GM19328 (cell line): ENCODE measurements at regions not wholly inside any gene's neighbourhood (a gene's known extent, or its start where the extent isn't known, plus 50 kb on each side); places are given as distances from the start of the nearest gene placed in this dataset.

Source experiments
- ATAC-seq: cut with Tn5 transposase; IDR thresholded peaks from one replicate; pipeline ENCODE4 v1.9.1; 2021; ENCODE audit warnings: mild to moderate bottlenecking, moderate library complexity; ENCODE audit not compliant: unreplicated experiment

DNA sequence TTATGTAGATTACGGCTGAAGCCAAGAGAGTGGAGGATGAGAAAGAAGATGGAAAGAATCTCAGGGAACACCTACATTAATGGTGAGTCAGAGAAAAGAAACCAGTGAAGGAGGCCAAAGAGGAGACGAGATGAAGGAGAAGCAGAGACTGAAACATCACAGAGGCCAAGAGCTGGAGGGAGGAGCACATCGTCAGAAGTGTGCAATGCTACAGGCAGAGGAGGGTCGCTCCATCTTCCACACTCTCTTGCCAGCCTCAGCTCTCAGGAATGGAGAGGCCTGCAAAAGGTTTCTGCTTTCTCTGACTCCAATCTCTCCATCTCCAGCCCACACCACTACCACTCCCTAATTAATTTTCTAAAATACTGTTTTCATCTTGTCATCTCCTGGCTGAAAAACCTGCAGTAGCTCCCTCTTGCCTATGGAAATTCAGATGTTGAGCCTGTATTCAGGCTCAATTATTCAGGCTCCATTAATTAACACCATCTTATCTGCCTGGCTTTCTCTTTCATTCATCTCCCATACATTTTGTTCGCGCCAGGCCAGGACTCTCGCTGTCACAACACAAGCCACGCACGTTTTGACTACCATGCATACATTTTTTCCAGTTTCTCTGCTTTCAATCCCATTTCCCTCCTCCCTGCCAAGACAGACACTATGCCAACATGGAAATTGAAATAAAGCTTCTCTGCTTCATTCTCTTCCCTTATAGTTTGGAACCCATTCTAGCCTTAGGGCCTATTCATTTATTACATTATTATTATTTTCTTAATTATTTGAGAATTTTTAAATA, 165.8 kb downstream of the INHBA start:
- no peak for ATAC-seq

DNA sequence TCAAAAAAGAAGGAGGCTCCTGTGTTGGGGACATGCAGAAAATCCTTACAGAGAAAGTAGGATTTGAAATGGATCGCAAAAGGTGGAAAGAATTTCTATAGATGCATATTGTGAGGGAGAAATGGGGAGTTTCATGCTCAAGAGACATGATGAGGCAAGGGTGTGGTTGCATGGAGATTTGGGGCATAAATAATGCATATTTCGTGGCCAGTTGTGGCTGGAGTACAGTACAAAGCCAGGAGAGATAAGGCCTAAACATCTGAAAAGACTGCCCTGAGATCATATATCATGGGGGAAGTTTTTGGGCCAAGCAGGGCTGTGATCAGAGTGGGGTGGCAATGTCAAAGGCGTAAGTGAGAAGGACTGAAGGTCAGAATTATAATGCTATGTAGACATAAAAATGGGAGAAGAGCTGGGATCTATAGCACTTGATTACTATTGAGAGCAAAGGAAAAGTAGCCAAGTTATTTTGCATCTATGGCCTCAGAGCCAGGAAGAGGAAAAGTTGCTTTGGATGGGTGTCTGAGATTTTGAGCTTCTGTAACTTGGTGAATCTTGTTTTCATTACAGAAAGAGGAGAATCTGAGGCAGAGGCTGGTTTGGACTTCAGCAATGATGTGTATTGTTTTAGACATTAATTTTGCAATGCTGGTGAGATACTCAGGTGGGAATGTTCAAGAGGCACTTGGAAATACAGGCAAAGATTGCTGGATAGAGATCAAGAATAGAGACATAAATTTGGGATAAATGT, 166.6 kb downstream of the INHBA start:
- ATAC-seq, result no peak

DNA sequence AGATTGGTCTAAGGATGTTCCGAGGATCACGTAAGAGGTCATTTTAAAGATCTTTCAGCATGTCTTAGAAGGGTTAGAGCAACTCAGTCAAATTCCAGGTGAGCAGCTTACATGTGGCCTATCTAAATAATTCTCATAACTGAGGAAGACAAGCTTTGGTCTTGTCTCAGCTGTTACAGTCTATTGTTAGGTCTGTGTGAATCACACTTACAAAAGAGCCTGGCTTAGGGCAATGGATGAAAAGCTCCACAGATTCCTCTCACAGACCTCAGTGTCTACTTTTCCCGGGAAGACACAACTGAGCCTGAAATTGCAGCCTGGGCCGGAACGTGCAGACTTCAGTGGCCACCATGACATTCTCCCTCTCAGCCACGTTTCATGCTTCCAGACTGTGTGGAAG, 173.1 kb downstream of the INHBA start:
- ATAC-seq, result no peak

DNA sequence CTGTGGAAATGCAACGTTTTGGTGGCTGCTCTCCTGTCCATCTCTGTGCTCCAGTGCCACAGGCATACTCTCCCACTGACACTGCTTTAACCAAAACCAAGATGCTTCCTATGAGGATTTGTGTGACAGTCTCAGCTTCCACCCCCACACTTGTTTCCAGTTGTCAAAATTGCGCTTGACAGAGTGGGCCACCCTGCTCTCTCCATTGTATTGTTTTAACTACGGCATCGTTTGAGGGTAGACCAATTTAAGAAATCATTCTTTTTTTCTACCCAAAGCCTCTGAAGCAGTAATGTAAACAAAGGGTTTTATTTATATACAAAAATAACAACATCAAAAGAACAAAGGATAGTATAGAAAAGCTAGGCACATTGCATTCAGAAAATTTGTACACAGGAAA, 178.0 kb downstream of the INHBA start:
- ATAC-seq, result no peak

DNA sequence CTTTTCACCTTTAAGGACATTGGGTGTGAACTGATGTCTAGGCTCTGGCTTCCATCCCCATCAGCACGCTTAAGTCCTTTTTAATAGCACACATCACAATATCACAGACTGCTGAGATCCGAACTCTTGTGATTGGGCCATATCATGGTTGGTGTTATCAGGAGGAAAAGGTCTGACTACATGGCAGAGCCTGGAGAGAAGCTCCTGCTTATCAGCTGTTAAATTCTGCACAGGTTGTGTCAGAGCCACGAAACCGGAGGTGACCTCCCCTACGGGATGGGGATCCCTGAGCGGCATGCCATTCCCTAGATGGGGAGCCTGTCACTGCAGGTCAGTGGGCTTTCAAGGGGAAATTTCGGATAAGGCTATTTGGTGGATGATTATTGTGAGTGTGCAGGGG, 182.4 kb downstream of the INHBA start:
- ATAC-seq, result no peak

DNA sequence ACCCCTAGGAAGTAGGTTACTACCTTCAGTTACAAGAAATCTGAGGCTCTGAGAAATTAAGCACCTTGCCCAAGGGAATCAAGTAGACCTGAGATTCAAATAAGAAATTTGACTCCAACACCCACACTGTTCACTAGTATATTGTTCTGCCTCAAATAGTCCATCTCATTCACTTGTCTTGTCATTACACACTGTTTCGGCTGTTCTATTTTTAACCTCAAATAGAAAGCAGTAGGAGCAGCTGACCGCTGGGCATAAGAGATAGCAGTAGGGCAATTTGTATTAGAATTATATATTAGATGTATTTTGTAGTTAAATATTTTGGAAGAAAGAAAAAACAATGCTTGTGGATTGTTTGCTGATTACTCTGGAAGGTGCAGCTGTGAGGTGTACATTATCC, 185.1 kb downstream of the INHBA start:
- ATAC-seq, result no peak

DNA sequence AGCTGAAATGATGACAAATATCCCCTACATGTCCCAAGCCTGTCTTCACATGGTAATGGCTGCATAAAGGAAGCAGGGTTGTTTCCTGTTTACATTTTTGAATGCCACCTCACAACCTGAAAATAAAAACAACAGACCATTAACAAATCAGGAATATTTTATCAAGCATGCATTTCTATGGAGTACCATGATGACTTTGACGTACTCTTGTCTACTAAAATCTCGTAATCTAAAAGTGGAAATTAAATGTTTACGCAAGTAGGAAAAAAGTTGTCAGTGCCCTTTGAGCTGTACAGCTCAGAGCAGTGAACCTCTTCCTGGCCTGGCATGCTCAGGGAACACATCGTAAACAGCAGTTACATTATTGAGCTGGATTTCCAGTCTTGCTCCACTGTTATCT, 194.1 kb downstream of the INHBA start:
- ATAC-seq, result no peak

DNA sequence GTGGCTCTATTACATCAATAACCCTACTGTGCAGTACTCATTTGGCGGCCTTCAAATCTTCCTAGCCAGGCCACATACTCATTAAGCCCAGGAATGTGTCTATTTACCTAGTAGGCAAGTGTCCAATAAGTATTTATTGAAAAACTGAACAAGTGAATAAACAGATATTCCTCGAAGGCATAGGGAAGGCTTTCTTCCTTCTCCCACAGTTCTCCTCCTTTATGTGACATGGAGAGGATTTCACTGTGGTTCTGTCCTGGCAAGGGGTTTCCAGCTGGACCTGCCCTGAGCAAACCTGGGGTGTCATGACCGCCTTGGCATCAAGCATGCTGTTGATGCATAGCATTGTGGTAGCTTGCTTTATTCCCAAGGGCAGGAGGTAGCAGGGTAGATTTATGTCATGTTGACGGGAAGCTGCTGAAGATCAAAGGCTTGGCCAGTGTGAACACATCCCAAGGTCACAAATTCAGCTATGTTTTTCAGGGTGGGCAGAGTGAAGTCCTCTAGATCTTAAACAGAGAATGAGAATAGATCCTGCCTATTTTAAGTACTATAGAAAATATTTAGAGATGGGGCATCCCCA, 195.1 kb downstream of the INHBA start:
- no peak for ATAC-seq

DNA sequence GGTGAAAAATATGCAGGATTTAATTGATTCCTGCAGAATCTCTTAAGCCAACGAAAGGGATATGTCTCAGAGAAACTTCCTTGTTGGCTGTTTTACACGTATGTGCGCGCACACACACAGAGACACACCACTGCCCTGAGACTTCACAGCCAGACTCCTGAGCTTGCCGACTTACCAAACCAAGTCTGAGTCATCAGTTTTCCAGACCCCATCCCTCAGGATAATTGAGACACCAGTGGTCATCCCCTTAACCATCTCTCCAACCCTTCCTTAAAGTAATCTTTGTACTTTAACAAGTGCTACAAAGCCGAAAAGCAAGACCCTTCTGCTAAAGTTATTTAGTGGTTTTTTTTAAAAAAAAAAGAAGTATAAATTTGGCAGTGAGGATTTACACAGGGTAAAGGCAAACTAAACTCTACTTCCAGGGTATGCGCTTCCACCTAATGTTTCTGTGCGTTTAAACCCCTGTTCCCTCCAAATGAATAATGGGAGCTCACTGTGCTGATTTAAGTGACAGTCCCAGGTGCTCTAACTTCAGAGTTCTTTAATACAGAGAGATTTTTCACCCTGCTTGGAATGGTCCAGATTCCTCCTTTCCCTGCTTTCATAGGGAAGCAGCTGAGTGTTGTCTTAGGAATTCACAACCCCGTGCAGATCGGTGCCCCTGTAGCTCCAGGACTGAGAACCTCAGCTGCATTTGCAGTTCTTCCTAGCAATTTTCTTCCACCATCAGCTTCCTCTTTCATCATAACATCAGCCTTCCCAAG, 198.5 kb downstream of the INHBA start:
- no peak for ATAC-seq

DNA sequence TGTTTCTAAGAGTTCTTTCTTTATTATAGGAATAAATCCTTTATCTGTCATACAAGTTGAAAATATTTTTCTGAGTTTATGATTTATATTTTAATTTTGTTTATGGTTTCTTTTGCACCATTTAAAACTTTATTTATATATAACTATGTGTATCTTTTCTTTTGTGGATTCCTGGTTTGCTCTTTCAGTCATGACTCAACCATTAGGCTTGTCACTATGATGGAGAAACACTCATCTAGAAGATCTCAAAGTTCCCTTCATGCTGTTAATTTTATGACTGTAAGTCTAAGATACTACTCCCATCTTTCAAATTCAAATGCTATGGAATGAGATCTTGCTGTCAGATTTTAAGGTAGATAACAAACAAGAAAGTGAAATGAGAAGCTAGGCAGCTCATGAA, 199.5 kb downstream of the INHBA start:
- no peak for ATAC-seq

DNA sequence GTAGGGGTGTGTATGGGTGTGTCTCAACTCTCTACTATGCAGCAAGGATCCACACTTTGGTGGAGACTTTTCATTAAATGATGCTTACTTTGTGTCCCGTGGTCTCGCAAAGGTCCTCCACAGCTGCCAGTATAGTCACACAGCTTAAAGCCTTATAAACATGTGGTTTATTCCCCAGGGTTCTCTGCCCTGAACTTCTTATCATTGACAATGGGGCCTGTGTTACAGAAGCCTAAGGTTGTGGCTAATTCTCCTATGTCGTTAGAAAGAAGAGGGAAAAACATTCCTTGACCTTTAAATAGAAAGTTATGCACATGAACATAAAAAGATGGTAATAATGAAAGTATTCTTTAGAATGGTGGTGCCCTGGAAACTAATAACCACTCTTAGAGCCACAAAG, 201.4 kb downstream of the INHBA start:
- no peak for ATAC-seq

DNA sequence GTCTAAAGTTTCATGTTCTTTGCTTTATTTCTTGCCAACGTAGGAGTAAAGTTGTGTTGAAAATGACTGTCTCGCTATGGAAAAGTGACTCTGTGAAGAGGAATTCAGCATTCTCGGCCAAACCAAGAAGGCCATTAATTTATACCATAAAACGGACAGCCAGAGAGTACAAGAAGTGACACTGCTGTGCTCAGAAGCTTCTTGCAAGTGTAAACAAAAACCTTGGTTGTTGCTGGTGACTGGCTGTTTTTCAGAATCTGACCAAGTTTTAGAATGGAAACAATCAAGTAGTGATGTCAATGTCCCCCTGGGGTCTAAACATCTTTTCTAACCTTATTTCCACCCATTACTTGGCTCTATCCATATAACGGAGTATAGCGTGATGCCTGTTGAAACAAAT, 201.9 kb downstream of the INHBA start:
- ATAC-seq, result no peak

DNA sequence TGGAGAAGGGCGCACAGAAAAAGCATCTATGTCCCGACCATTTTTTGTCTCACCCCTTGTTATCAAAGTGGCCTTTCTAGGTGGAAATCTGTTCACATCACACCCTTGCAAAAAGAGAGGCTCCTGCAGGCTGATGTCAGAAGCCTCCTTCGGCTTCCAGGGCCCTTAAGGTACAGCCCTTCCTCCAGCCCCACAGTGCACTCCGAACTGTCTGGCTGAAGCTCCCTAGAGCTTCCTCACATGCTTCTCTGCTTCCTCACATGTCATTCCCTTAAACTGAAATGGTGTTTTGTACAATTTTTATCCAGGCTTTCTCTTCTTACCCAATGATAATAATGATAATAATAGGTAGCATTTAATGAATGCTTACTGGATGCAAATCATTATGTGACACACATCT, 210.3 kb downstream of the INHBA start:
- no peak for ATAC-seq

DNA sequence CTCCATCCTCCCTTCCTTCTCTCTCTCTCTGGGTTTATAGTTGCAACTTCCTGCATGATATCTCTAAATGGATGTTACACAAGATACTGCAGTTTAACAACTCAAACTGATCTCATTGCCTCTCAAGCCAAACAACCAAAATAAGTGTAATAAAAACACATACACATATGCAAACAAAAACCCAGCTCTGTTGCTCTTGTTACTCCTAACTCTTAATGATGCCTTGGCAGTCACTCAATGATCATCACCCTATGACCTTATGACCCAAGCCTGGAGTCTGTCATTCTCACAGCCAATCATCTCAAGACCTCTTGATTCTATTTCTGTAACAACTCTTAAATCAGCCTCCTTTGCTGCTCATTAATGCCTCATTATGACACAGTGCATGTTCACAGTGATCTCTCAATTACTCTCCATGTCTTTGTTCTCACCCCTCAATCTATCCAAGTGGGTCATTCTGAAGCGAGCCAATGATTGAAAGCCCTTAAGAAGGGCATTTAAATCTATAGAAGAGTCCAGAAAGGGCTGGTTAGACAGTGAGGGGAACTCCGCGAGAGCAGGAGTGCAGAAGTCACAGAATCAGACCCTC, 210.9 kb downstream of the INHBA start:
- ATAC-seq, result no peak

DNA sequence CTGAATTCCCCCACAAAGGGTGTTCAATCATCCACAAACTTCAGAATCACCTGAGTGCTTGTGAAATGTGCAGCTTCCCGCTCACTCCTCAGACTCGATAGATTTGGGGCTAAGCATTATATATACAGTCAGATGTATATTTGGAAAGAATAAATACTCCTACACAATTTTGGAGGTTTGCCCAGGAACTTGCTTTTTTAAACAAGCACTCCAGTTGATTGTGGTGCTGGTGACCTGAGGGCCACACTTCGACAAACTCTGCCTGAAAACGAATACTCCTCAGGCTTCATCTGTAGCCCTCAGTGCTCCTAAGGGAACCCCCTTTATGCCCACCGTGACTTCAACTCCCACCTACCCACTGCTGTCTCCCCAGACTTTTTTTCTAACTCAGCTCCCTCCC, 211.6 kb downstream of the INHBA start:
- no peak for ATAC-seq

DNA sequence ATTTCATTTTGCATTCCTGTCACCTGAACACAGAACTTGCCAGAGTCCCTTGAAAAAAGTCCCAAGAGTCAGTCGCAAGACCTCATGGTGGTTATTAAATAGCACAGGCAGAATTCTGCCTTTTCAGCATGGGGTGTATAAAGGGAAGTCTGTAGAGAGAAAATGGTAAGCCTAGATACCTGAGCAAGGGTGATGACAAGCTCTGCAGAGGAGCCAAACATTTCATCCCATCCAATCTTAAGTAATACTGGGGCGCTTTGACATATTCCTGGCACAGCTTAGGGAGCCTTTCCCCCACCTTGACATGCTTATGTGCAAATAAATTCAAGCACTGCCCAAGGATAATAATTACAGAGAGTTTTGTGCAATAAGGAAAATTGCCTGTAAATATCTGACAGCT, 213.0 kb downstream of the INHBA start:
- no peak for ATAC-seq

DNA sequence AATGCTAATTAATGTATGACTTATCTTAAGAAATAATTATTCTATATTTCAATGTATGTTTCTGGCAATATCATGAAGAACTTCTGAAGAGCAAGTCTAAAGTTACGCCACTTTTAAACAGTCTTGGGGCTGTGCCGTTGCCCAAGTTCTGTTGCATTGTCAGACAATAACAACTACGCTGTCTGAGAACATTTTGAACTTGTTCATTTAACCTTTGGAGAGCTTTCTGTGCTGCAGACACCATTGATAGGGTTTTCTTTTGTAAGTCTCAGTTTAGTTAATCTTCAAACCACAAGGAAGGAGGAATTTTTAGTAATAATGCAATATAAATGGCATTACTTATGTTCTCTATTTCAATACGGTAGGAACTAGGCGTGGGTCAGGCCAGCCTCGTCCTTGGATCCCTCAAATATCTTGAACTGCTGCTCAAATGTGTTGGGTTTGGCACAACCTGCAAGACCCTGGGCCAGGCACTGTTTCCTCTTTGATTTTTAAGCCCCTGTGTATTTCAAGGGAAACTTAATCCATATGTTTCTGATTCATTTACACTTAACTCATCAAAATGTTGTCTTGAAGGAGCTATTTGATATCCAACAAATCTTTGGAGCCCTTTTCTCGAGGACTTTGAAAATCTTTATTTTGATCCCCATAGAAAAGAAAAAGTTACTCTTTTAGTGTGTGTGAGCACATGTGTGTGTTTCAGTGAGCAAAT, 215.5 kb downstream of the INHBA start:
- no peak for ATAC-seq

DNA sequence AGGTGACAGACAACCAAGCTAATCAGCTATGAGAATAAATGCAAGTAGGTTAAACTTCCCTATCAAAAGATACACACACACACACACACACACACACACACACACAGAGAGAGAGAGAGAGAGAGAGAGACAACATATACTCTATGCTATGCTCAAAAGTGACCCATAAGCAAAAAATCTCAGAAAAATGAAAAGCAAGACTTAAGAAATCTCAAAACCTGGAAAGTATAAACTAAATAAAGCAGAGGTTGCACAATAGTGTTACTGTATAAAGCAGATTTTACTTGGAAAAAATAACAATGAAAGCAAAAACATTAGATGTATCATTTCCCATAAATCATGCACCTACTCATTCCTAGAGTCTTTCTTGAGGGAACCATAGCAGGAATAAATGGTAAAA, 221.5 kb downstream of the INHBA start:
- ATAC-seq, result no peak

DNA sequence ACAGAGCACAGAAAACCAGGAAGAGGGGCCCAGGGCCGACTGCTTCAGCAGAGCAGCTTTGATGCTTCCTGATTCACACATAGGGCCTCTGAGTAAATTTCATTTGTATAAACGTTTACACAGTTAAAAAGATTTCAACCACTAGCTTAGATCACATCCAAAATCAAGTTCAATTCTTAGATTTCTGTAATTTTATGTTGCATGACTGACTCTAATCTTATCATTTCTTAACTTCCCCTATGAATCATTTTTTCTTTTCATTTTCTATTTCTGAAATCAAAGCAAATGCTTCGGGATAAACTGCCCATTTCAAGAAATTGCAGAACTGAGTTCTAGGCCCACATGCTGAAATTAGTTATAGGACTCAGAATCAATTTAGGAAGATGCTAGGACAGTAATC, 224.7 kb downstream of the INHBA start:
- no peak for ATAC-seq

DNA sequence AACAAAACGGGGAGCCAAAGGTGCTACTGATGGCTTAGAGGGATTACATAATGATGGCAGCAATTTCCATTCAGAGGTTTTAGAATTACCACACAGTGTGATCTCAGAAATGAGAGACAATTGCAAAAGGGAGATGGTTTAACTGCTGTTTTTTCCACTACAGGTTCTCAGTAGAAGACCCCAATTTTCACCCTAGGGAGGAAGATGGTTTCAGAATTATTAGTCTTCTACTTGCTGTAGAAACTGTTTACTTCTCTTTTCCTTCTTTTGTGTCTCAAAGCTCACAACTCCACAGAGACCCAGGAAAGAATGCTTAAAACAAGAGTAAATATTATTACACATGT, 226.5 kb downstream of the INHBA start:
- no peak for ATAC-seq
